ENCODE measurements at regions not wholly inside any gene's neighbourhood (a gene's known extent, or its start where the extent isn't known, plus 50 kb on each side); places are given as distances from the start of the nearest gene placed in this dataset.
"Not testable (repeated sequence)": the region's sequence is repeated elsewhere in the genome, so short reads cannot be mapped to it uniquely, and the experiment has no call there.

- H3K79me2 ChIP-seq (ENCODE audit: control insufficient read depth, insufficient read depth, low read length) = no peaks in the 10 kb centered on the region
- H3K27me3 ChIP-seq (ENCODE audit: control insufficient read depth in 2 of 2, insufficient read depth in 2 of 2, low read length in 2 of 2) = no peaks in the 10 kb centered on the region
- BruUV-seq (replicated peaks) = no TSS peak
- H2AFZ ChIP-seq (ENCODE audit: low read depth, low read length) = no peak overlapping the region
- H3K9me3 ChIP-seq (replicated peaks; ENCODE audit: control insufficient read depth, insufficient read depth, low read depth, low read length) = no peaks in the 10 kb centered on the region
- in situ Hi-C loops (cut with MboI) = no loop called here
- no peak for FAIRE-seq
- no peak for TF ChIP-seq TFAP4 (CRISPR knock-in tag; IDR thresholded peaks at IDR 0.05; ENCODE audit: borderline replicate concordance)
- TF ChIP-seq ARHGAP35 (IDR thresholded peaks at IDR 0.05; ENCODE audit: partially characterized antibody) = no peak
- TF ChIP-seq CGGBP1 (CRISPR knock-in tag; IDR thresholded peaks at IDR 0.05) = no peak
- no peak for TF ChIP-seq LARP7 (IDR thresholded peaks at IDR 0.05)
- no peak for TF ChIP-seq ZNF217 (CRISPR knock-in tag; IDR thresholded peaks at IDR 0.05)
- no peak for TF ChIP-seq CBX5 (IDR thresholded peaks at IDR 0.05; ENCODE audit: borderline replicate concordance, low read depth)
- no peak for TF ChIP-seq CBFA2T2 (conservative IDR thresholded peaks at IDR 0.05)
- no peak for TF ChIP-seq ZBTB49 (CRISPR knock-in tag; IDR thresholded peaks at IDR 0.05; ENCODE audit: borderline replicate concordance)
- no peaks in the 10 kb centered on the region for H3K4me1 ChIP-seq (replicated peaks in 1 of 2; ENCODE audit: control insufficient read depth in 2 of 2, insufficient read depth in 2 of 2, low read length in 2 of 2)
- WGBS (ENCODE audit: insufficient coverage, low coverage, missing lambda C conversion rate) = 2% methylated on average over 7 of the region's 8 CpGs
- DNase-seq (ENCODE audit: extremely low read depth in 1 of 4, low spot score in 3 of 4) = no peak
- ATAC-seq = no peak
- POLR2A ChIA-PET = no interaction called here
- no peak overlapping the region for H3K9ac ChIP-seq (ENCODE audit: insufficient read depth in 1 of 2, low read depth in 2 of 2, low read length in 2 of 2)
- no peak overlapping the region for H3K4me3 ChIP-seq
- intact Hi-C loops (cut with micrococcal nuclease) = no loop called here
- H4K20me1 ChIP-seq (replicated peaks; ENCODE audit: control insufficient read depth, insufficient read depth, low read length) = no peaks in the 10 kb centered on the region
- CTCF ChIA-PET (ENCODE audit: low intra/inter-chr PET ratio) = no interaction called here
- H3K4me2 ChIP-seq (ENCODE audit: insufficient read depth, low read length) = no peak overlapping the region
- H3K9me1 ChIP-seq (ENCODE audit: control insufficient read depth, insufficient read depth, low read length) = no peaks in the 10 kb centered on the region
- no peaks in the 10 kb centered on the region for H3K36me3 ChIP-seq (ENCODE audit: control insufficient read depth, insufficient read depth, low read length)
- no peak overlapping the region for H3K27ac ChIP-seq (ENCODE audit: extremely low read depth, low read depth, low read length)
Observed at GRCh38 chr13:107788464-107789165, 426.7 kb downstream of the LIG4 start.

- H3K79me2 ChIP-seq (ENCODE audit: control insufficient read depth, insufficient read depth, low read length); CTCF ChIA-PET (ENCODE audit: low intra/inter-chr PET ratio); H3K4me3 ChIP-seq; H3K27ac ChIP-seq (ENCODE audit: extremely low read depth, low read depth, low read length); H3K9me1 ChIP-seq (ENCODE audit: control insufficient read depth, insufficient read depth, low read length); BruUV-seq (replicated peaks); ATAC-seq; H3K9me3 ChIP-seq (replicated peaks; ENCODE audit: control insufficient read depth, insufficient read depth, low read depth, low read length); H3K4me1 ChIP-seq (replicated peaks in 1 of 2; ENCODE audit: control insufficient read depth in 2 of 2, insufficient read depth in 2 of 2, low read length in 2 of 2); H3K9ac ChIP-seq (ENCODE audit: insufficient read depth in 1 of 2, low read depth in 2 of 2, low read length in 2 of 2); H3K36me3 ChIP-seq (ENCODE audit: control insufficient read depth, insufficient read depth, low read length); H4K20me1 ChIP-seq (replicated peaks; ENCODE audit: control insufficient read depth, insufficient read depth, low read length); intact Hi-C loops (cut with micrococcal nuclease); POLR2A ChIA-PET; H3K4me2 ChIP-seq (ENCODE audit: insufficient read depth, low read length); H2AFZ ChIP-seq (ENCODE audit: low read depth, low read length); DNase-seq (ENCODE audit: extremely low read depth in 1 of 4, low spot score in 3 of 4); FAIRE-seq; H3K27me3 ChIP-seq (ENCODE audit: control insufficient read depth in 2 of 2, insufficient read depth in 2 of 2, low read length in 2 of 2); in situ Hi-C loops (cut with MboI): not testable (repeated sequence)
- no CpG with 5 or more reads among the region's 39 CpGs for WGBS (ENCODE audit: insufficient coverage, low coverage, missing lambda C conversion rate)
Observed at GRCh38 chr13:107782646-107783045, 432.7 kb downstream of the LIG4 start.

Measured in K562 (cell line).